Adrenal gland (tissue), 9 donors: ENCODE measurements at regions not wholly inside any gene's neighbourhood (a gene's known extent, or its start where the extent isn't known, plus 50 kb on each side); places are given as distances from the start of the nearest gene placed in this dataset.
"Not testable (repeated sequence)": the region's sequence is repeated elsewhere in the genome, so short reads cannot be mapped to it uniquely, and the experiment has no call there.

Experiments used
- DNase-seq, 7 donors: peaks; one replicate each; pipeline ENCODE4 v3.0.0-alpha.2; 2019 to 2020
- H3K27ac ChIP-seq, 5 donors: fragments of 200-600 bp; sonication (generic) in 4 of 5; 1 replicate in 3 of 5; 2 replicates in 2 of 5; pipeline versions ENCODE4 v1.5.1 to v1.8.0; 2016 to 2020; ENCODE audit warnings: mild to moderate bottlenecking in 1 of 5
- H3K27me3 ChIP-seq: fragments of 200-600 bp; 2 replicates; pipeline ENCODE4 v1.8.0; 2021
- H3K36me3 ChIP-seq, 2 donors: fragments of 200-600 bp; replicated peaks in 1 of 2; 1 replicate in 1 of 2; 2 replicates in 1 of 2; pipeline versions ENCODE4 v1.5.1 to v1.8.0; 2018 to 2022
- H3K4me1 ChIP-seq, 2 donors: fragments of 200-600 bp; replicated peaks in 1 of 2; 1 replicate in 1 of 2; 2 replicates in 1 of 2; pipeline versions ENCODE4 v1.5.1 to v1.8.0; 2018 to 2021
- H3K4me3 ChIP-seq, 4 donors: fragments of 200-600 bp; sonication (generic) in 3 of 4; one replicate each; pipeline ENCODE4 v1.5.1; 2016 to 2018
- H3K9me3 ChIP-seq, 3 donors: fragments of 200-600 bp; sonication (generic) in 1 of 3; replicated peaks in 1 of 3; 1 replicate in 2 of 3; 2 replicates in 1 of 3; pipeline versions ENCODE4 v1.5.1 to v1.8.0; 2016 to 2021
- POLR2A ChIP-seq, 2 donors: fragments of 450-650 bp; IDR thresholded peaks; one replicate each; pipeline ENCODE4 v1.6.1; 2017; ENCODE audit warnings: antibody characterized with exemption in 2 of 2, mild to moderate bottlenecking in 2 of 2, moderate library complexity in 1 of 2
- WGBS, 4 donors: extraction: QIAGEN DNeasy Blood & Tissue Kit in 2 of 4; methylation state at CpG; one replicate each; pipeline versions ENCODE4 v1.1.5 to v1.1.7; 2013 to 2017; 5-methylcytosine and 5-hydroxymethylcytosine counted together
- intact Hi-C, 2 donors: fragments of 100-400 bp; cut with DNase I; formaldehyde crosslinking; loops; one replicate each; pipeline versions ENCODE4 v1.14.1 to v1.15.0; 2022 to 2023
- TF ChIP-seq, protein P1 (sequence below), 6 experiments: fragments of 450-650 bp in 4 of 6; fragments of 200-600 bp in 2 of 6; sonication (generic) in 1 of 6; IDR thresholded peaks; 1 replicate in 5 of 6; 2 replicates in 1 of 6; pipeline versions ENCODE4 v1.5.1 to v1.8.0; 2016 to 2021; ENCODE audit warnings: antibody characterized with exemption in 6 of 6, mild to moderate bottlenecking in 2 of 6, moderate library complexity in 1 of 6
- donor health status: healthy with polysubstance abuse.
- donor health status: Bipolar disorder and iron deficiency.
- donor health status: DM: yes; HTN: yes; CAD: no.
- donor health status: DM: no; HTN: no; CAD: no.
- donor health status: DM: no; HTN: no; CAD: no.

- 78 to 86% (median 80%) methylated on average over 2 of the region's 2 CpGs for WGBS, 4 donors
- Histone ChIP-seq H3K36me3 (no peaks in the 10 kb centered on the region), H3K4me3 (no peak overlapping the region), H3K9me3 (no peaks in the 10 kb centered on the region), H3K27me3 (no peaks in the 10 kb centered on the region), H3K4me1 (no peaks in the 10 kb centered on the region), H3K27ac (no peak overlapping the region)
- intact Hi-C loops: no loop called here
- TF ChIP-seq, protein P1, sequence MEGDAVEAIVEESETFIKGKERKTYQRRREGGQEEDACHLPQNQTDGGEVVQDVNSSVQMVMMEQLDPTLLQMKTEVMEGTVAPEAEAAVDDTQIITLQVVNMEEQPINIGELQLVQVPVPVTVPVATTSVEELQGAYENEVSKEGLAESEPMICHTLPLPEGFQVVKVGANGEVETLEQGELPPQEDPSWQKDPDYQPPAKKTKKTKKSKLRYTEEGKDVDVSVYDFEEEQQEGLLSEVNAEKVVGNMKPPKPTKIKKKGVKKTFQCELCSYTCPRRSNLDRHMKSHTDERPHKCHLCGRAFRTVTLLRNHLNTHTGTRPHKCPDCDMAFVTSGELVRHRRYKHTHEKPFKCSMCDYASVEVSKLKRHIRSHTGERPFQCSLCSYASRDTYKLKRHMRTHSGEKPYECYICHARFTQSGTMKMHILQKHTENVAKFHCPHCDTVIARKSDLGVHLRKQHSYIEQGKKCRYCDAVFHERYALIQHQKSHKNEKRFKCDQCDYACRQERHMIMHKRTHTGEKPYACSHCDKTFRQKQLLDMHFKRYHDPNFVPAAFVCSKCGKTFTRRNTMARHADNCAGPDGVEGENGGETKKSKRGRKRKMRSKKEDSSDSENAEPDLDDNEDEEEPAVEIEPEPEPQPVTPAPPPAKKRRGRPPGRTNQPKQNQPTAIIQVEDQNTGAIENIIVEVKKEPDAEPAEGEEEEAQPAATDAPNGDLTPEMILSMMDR (IDR thresholded peaks at IDR 0.05): no peak
- TF ChIP-seq POLR2A (IDR thresholded peaks at IDR 0.05): no peak
- no peak for DNase-seq
These were observed 520.2 kb upstream of the NUDT12 start for GRCh38 chr5:104082754-104083153.

DNA sequence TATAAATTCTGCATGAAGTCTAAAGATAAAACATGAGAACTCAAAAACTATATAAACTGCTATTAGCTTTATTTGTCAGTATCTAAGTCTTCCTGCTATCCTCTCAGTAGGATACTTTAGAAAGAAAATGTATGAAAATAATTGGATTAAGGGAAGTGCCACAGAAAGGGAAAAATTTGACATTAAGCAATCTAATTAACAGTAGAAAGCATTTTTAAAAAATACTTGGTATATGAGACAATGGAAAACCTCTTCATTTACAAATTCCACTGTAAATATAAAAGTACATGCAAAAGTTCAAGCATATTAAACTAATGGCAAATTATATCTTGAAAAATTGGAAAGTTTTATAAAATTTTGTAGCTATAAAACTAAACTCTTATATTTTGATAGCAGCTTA is 518.6 kb upstream of the NUDT12 start:
- Histone ChIP-seq H3K27ac (no peak overlapping the region), H3K27me3 (no peaks in the 10 kb centered on the region), H3K4me3 (no peak overlapping the region), H3K9me3 (no peaks in the 10 kb centered on the region), H3K4me1 (no peaks in the 10 kb centered on the region), H3K36me3 (no peaks in the 10 kb centered on the region)
- intact Hi-C loops: no loop called here
- no peak for TF ChIP-seq POLR2A (IDR thresholded peaks at IDR 0.05)
- TF ChIP-seq, protein P1 (IDR thresholded peaks at IDR 0.05): no peak
- DNase-seq: no peak

GRCh38 chr5:104080646-104081175 is 518.1 kb upstream of the NUDT12 start:
- TF ChIP-seq POLR2A (IDR thresholded peaks at IDR 0.05): no peak
- TF ChIP-seq, protein P1 (IDR thresholded peaks at IDR 0.05): no peak

DNA sequence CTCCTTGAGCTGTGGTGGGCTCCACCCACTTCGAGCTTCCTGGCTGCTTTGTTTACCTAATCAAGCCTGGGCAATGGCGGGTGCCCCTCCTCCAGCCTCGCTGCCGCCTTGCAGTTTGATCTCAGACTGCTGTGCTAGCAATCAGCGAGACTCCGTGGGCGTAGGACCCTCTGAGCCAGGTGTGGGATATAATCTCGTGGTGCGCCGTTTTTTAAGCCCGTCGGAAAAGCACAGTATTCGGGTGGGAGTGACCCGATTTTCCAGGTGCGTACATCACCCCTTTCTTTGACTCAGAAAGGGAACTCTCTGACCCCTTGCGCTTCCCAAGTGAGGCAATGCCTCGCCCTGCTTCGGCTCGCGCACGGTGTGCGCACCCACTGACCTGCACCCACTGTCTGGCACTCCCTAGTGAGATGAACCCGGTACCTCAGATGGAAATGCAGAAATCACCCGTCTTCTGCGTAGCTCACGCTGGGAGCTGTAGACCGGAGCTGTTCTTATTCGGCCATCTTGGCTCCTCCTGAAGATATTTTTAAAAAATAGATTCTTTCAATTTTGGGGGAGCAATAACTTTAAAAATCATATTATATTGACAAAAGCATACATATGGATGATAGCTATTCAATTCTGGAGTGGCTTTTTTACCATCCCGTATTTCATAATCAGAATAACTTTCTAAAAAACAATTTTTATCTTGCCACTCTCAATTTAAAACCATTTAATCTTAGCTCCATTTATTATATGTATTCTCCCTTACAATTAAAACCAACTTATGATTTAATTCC is 517.5 kb upstream of the NUDT12 start:
- DNase-seq, H3K4me1 ChIP-seq, H3K36me3 ChIP-seq, H3K27ac ChIP-seq, intact Hi-C loops, H3K4me3 ChIP-seq, H3K27me3 ChIP-seq, H3K9me3 ChIP-seq: not testable (repeated sequence)
- whole genome bisulfite sequencing, 4 donors: 89 to 96% (median 91%) methylated on average over 22 to 27 of the region's 29 CpGs

More at GRCh38 chr5:104080646-104081175, 518.1 kb upstream of the NUDT12 start:
- H3K27me3 ChIP-seq: no peaks in the 10 kb centered on the region
- intact Hi-C loops: no loop called here
- 47 to 69% (median 57%) methylated on average over 2 of the region's 2 CpGs for WGBS, 4 donors
- no peaks in the 10 kb centered on the region for H3K36me3 ChIP-seq
- H3K27ac ChIP-seq: no peak overlapping the region
- H3K4me1 ChIP-seq: no peaks in the 10 kb centered on the region
- no peaks in the 10 kb centered on the region for H3K9me3 ChIP-seq
- DNase-seq: no peak
- H3K4me3 ChIP-seq: no peak overlapping the region

DNA sequence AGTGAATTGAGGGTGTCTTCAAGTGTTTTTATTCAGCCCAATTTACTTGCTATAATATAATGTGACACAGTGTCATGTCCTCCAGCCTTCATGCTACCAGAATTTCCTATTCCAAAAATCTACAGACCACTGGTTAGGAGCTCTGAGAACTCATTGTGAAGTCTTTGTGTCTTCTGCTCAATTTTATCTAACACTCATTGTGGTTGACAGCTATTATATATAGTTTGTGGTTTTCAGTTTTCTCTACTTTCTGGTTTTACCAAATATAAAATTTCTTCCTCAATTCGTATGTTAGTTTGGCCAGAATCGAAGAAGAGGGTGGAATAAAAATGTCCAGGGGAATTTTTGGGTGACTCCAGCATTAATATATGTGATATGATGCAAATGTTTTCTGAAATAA is 509.3 kb upstream of the NUDT12 start:
- intact Hi-C loops: no loop called here
- H3K4me3 ChIP-seq: no peak overlapping the region
- no peak overlapping the region for H3K27ac ChIP-seq
- DNase-seq: no peak
- H3K9me3 ChIP-seq: no peaks in the 10 kb centered on the region
- 53 to 73% (median 66%) methylated on average over 2 of the region's 2 CpGs for WGBS, 4 donors
- H3K4me1 ChIP-seq: no peaks in the 10 kb centered on the region
- TF ChIP-seq POLR2A (IDR thresholded peaks at IDR 0.05): no peak
- TF ChIP-seq, protein P1 (IDR thresholded peaks at IDR 0.05): no peak
- no peaks in the 10 kb centered on the region for H3K36me3 ChIP-seq
- H3K27me3 ChIP-seq: no peaks in the 10 kb centered on the region
